CD4-positive, alpha-beta T cell treated with Interleukin-2 at 100 ng/mL for 4 hours (primary cell): ENCODE measurements at regions not wholly inside any gene's neighbourhood (a gene's known extent, or its start where the extent isn't known, plus 50 kb on each side); places are given as distances from the start of the nearest gene placed in this dataset.

Source experiments
- DNase-seq: peaks from one replicate; pipeline ENCODE4 v3.0.0-alpha.2; 2020; ENCODE audit warnings: low spot score

DNA sequence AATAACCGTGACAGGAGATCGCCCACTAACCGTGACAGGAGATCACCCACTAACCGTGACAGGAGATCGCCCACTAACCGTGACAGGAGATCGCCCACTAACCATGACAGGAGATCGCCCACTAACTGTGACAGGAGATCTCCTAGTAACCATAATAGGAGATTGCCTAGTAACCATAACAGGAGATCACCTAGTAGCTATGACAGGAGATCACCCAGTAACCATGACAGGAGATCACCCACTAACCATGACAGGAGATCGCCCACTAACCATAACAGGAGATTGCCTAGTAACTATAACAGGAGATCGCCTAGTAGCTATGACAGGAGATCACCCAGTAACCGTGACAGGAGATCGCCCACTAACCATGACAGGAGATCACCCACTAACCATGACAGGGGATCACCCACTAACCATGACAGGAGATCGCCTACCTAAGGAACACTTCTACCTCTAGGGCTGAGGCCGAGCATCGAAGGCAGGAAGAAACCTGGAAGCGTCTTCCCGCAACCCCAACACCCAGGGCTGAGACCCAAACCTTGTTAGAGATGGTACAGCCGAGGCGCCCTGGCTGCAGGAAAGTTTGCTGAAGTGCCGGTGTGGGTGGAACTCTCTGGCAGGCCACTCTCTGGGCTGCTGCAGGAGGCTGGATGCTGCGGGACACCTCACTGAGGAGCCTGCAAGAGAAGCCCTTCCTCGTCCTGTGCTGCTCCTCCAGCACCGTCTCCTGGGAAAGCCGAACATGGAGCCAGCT, 67.5 kb upstream of the THY1 start:
- no peak for DNase-seq

GRCh38 chr11:119489087-119489486, 66.1 kb upstream of the THY1 start:
- DNase-seq = no peak

GRCh38 chr11:119488256-119488995, 65.5 kb upstream of the THY1 start:
- no peak for DNase-seq

DNA sequence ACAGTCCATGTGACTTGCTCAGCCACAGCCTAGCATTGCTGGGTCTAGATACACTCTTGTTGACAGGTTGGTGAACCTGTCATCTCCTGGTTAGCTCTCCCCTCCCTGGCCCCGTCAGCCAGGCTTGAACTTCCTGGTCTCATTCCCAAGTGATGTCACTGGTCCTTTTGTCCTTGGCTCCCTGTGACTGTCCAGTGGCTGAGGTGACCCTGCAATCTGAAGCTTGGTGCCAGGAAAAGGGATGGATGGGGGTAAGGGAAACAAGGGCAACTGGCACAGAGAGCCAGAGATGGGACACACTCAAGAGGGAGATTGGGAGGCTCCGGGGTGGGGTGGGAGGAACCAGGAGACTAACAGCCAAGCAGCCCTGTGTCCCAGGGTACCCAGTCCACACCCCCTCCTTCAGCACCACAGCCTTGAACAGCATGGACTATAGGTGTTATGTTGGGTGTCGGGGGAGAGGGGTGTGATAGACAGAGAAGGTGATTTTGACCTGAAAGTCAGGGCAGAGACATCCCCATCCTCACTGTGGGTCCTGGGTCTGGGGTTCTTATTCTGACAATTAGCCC, 63.8 kb upstream of the THY1 start:
- no peak for DNase-seq

- DNase-seq = no peak
Observed at GRCh38 chr11:119486016-119486415, 63.0 kb upstream of the THY1 start.

GRCh38 chr11:119484741-119485605, 62.0 kb upstream of the THY1 start:
- DNase-seq = no peak

GRCh38 chr11:119483881-119484371, 61.0 kb upstream of the THY1 start:
- no peak for DNase-seq

GRCh38 chr11:119483341-119483880, 60.4 kb upstream of the THY1 start:
- no peak for DNase-seq

GRCh38 chr11:119482521-119483011, 59.6 kb upstream of the THY1 start:
- no peak for DNase-seq

DNA sequence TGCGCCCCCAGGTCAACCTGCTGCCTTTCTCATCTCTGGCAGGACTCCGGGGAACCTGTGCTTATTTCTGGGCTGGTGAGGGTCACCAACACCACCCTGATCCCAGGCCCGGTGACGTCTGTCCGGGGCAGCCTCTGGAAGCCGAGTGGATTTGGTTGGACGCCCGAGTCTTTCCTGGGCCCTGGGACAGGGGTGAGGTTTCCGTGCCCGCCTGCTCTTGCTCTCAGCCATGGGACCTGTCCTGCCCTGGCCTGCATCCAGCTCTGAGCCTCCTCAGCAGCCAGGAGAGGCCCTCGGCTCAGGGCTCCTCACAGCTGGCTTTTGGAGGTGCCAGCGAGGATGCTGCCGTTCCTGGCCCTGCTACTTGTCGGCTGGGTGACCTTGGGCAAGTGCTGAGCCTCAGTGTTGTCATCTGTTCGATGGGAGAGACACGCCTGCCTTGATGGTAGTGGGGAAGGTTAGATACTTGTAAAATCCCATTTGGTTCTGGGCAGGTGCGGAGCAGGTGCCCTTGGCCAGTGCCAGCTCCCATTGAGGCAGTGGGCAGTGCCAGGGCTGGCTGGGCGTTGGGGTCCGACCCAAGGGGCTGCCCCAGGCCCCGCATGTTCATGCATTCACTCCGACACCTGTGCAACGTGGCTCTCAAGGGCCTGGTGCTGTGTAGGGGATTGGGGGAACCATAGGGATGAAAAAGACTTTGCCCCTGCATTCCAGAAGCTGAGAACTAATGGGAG, 58.9 kb upstream of the THY1 start:
- DNase-seq = no peak

DNA sequence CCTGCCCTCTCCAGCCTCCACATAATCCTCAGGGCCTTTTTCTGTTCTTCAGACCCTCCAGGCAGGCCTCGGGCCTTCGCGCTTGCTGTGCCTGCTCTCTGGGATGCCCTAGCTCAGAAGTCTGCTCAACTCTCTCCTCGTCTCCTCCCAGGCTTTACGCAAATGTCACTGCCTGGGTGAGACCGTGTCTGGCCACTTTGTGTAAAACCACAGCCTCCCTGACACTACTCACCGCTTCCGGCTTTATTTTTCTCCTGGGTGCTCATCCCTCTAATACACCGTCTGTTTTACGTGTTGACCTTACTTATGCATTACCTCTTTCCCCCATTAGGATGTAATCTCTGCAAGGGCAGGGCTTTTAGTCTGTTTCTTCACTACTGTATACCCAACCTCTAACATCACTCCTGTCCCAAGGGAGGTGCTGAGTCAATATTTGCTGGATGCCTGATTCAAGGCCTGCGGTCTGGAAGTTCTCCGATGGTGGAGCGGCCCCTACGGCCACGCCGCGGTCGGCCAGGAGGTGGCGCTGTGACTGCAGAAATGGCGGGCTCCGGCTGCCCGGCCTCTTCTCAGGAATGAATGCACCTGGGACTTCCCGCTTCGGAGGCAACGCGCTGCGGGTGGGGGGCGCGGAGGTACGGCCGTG, 58.2 kb upstream of the THY1 start:
- peak; percentile 57 for DNase-seq

GRCh38 chr11:119480380-119481020, 57.5 kb upstream of the THY1 start:
- DNase-seq = no peak

- DNase-seq = no peak
Observed at GRCh38 chr11:119479685-119480275, 56.8 kb upstream of the THY1 start.

DNA sequence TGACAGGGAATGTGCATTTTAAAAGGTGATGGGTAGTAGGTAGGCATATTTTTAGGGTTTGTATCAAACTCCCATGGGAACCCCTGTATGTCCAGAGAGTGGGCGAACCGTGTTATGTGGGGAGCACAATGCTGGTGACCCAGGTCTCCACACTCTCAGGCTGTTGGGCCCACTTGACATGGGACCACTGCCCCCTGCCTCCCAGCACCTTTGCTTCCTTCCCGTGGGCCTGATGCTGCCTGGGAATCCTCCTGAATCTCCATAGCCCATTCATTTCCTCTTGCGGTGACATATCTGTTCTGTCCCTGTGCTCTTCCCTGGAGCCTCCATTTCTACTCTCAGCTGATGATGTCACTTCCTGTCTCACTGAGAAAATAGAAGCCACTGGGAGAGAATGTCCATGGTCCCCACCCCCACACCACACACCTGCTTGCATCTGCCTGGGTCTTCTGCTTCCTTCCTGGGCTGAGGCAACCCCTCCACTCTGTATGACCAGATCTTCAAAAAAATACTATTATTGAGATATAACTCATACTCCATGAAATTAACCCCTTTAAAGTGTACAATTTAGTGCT, 55.8 kb upstream of the THY1 start:
- DNase-seq = no peak

- no peak for DNase-seq
Observed at GRCh38 chr11:119476666-119477331, 53.8 kb upstream of the THY1 start.

- DNase-seq = no peak
Observed at GRCh38 chr11:119476038-119476437, 53.1 kb upstream of the THY1 start.

- peak; percentile 47 for DNase-seq
Observed at GRCh38 chr11:119474682-119475596, 52.0 kb upstream of the THY1 start.
